Activated CD8-positive, alpha-beta T cell treated with anti-CD3 and anti-CD28 coated beads for 36 hours (primary cell): ENCODE measurements at regions not wholly inside any gene's neighbourhood (a gene's known extent, or its start where the extent isn't known, plus 50 kb on each side); places are given as distances from the start of the nearest gene placed in this dataset.

Experiments
- ATAC-seq: fragments of 200-7000 bp; cut with Tn5 transposase; one replicate; pipeline ENCODE4 v1.10.0; 2021; ENCODE audit warnings: mild to moderate bottlenecking, moderate library complexity
- CTCF ChIA-PET: fragments of 350-600 bp; sonication (Branson Sonifier 250); formaldehyde crosslinking; loops from one replicate; lab custom pipeline; 2021; ENCODE audit warnings: antibody characterized with exemption; lab: Charles Lee
- POLR2A ChIA-PET: fragments of 350-600 bp; sonication (Branson Sonifier 250); formaldehyde crosslinking; loops from one replicate; lab custom pipeline; 2021; ENCODE audit warnings: antibody characterized with exemption; lab: Charles Lee
- DNase-seq: peaks from one replicate; pipeline ENCODE4 v3.0.0-alpha.2; 2020
- H3K27ac Mint-ChIP-seq: one replicate; pipeline ENCODE4 v1.8.0; 2021; ENCODE audit warnings: mild to moderate bottlenecking, mixed read lengths
- H3K27me3 Mint-ChIP-seq: one replicate; pipeline ENCODE4 v1.8.0; 2021; ENCODE audit warnings: mixed read lengths
- H3K36me3 Mint-ChIP-seq: one replicate; pipeline ENCODE4 v1.8.0; 2021; ENCODE audit warnings: low read depth, mixed read lengths
- H3K4me1 Mint-ChIP-seq: one replicate; pipeline ENCODE4 v1.8.0; 2021; ENCODE audit warnings: low read depth, mixed read lengths
- H3K4me3 Mint-ChIP-seq: one replicate; pipeline ENCODE4 v1.8.0; 2021; ENCODE audit warnings: mild to moderate bottlenecking, moderate library complexity, mixed read lengths
- H3K9me3 Mint-ChIP-seq: one replicate; pipeline ENCODE4 v1.8.0; 2021; ENCODE audit warnings: mixed read lengths
- CTCF ChIP-seq: fragments of 200-600 bp; IDR thresholded peaks from one replicate; pipeline ENCODE4 v1.8.0; 2022; ENCODE audit warnings: antibody characterized with exemption, mild to moderate bottlenecking
- intact Hi-C: fragments of 100-400 bp; cut with micrococcal nuclease; formaldehyde crosslinking; loops from one replicate; pipeline ENCODE4 v1.10.0; 2022

- no peak for TF ChIP-seq CTCF
- no peak for ATAC-seq
- intact Hi-C loops, result no loop called here
Observed at GRCh38 chr4:14272206-14272605, 644.7 kb upstream of the BOD1L1 start.

GRCh38 chr4:14277505-14277904 lies 650.0 kb upstream of the BOD1L1 start:
- ChIA-PET POLR2A (no interaction called here), CTCF (no interaction called here)
- H3K27me3 Mint-ChIP-seq, result peaks cover 2% of the 10 kb centered on the region
- no peak overlapping the region for H3K4me3 Mint-ChIP-seq
- TF ChIP-seq CTCF, result no peak
- H3K36me3 Mint-ChIP-seq, result no peaks in the 10 kb centered on the region
- H3K9me3 Mint-ChIP-seq, result no peaks in the 10 kb centered on the region
- intact Hi-C loops, result no loop called here
- ATAC-seq, result no peak
- H3K4me1 Mint-ChIP-seq, result no peaks in the 10 kb centered on the region
- no peak overlapping the region for H3K27ac Mint-ChIP-seq
- no peak for DNase-seq

More at GRCh38 chr4:14272206-14272605, 644.7 kb upstream of the BOD1L1 start:
- Mint-ChIP-seq H3K4me1 (no peaks in the 10 kb centered on the region), H3K36me3 (no peaks in the 10 kb centered on the region), H3K9me3 (no peaks in the 10 kb centered on the region), H3K4me3 (no peak overlapping the region), H3K27me3 (no peaks in the 10 kb centered on the region), H3K27ac (no peak overlapping the region)
- CTCF ChIA-PET, result no interaction called here
- DNase-seq, result no peak
- POLR2A ChIA-PET, result no interaction called here

DNA sequence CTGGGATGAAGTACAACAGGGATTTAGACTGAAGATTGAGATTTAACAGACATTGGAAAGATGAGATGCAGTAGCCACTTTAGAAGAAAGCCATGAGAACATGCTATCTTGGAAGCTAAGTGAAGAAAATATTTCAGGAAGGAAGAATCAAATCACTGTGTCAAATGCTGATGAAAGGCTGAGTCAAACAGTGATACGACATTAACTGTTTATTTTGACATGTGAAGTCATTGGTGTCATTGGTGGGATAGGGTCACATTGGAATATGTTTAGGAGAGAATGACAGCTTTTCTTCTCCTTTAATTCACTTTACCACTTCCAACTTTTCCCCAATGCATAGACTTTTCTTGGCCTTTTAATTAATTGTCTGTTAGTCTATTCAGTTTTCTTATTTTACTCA lies 653.0 kb upstream of the BOD1L1 start:
- Mint-ChIP-seq H3K9me3 (no peaks in the 10 kb centered on the region), H3K27ac (no peak overlapping the region), H3K36me3 (no peaks in the 10 kb centered on the region), H3K4me3 (no peak overlapping the region), H3K4me1 (no peaks in the 10 kb centered on the region), H3K27me3 (peaks cover 2% of the 10 kb centered on the region)
- no peak for DNase-seq
- intact Hi-C loops, result no loop called here
- ATAC-seq, result no peak
- CTCF ChIA-PET, result interaction anchor here (1.1 kb wide), 1 partner anchor 18 kb away, joined by 4 read pairs; no protein-coding TSS in a partner anchor
- TF ChIP-seq CTCF, result no peak
- POLR2A ChIA-PET, result no interaction called here

GRCh38 chr4:14284578-14284977 lies 657.1 kb upstream of the BOD1L1 start:
- peaks cover 9% of the 10 kb centered on the region for H3K9me3 Mint-ChIP-seq

GRCh38 chr4:14289708-14290107 lies 662.2 kb upstream of the BOD1L1 start:
- CTCF ChIA-PET, result no interaction called here
- ATAC-seq, result no peak
- Mint-ChIP-seq H3K9me3 (peaks cover 9% of the 10 kb centered on the region), H3K27ac (no peak overlapping the region), H3K4me1 (no peaks in the 10 kb centered on the region), H3K4me3 (no peak overlapping the region), H3K36me3 (no peaks in the 10 kb centered on the region), H3K27me3 (peaks cover 2% of the 10 kb centered on the region)
- POLR2A ChIA-PET, result no interaction called here
- TF ChIP-seq CTCF, result no peak
- DNase-seq, result no peak
- intact Hi-C loops, result no loop called here

More at GRCh38 chr4:14284578-14284977, 657.1 kb upstream of the BOD1L1 start:
- no peak for DNase-seq
- ChIA-PET POLR2A (no interaction called here), CTCF (no interaction called here)
- Mint-ChIP-seq H3K27ac (no peak overlapping the region), H3K27me3 (peaks cover 2% of the 10 kb centered on the region), H3K4me3 (no peak overlapping the region), H3K36me3 (no peaks in the 10 kb centered on the region), H3K4me1 (no peaks in the 10 kb centered on the region)
- no peak for TF ChIP-seq CTCF
- intact Hi-C loops, result no loop called here
- ATAC-seq, result no peak
